Liver (tissue), 8 donors: ENCODE measurements at regions not wholly inside any gene's neighbourhood (a gene's known extent, or its start where the extent isn't known, plus 50 kb on each side); places are given as distances from the start of the nearest gene placed in this dataset.

Source experiments
- DNase-seq: peaks from one replicate; pipeline ENCODE4 v3.0.0-alpha.2; 2017; ENCODE audit warnings: low spot score
- H3K27ac ChIP-seq, 2 donors: one replicate each; pipeline ENCODE4 v1.7.0; 2013; ENCODE audit warnings: inconsistent platforms in 2 of 2, low read length in 2 of 2, control low read depth in 1 of 2, low read depth in 1 of 2, mild to moderate bottlenecking in 1 of 2
- H3K27me3 ChIP-seq, 4 donors: one replicate each; pipeline versions ENCODE4 v1.6.1 to v1.7.0; 2013; ENCODE audit warnings: low read length in 3 of 4, inconsistent platforms in 1 of 4, mild to moderate bottlenecking in 1 of 4, moderate library complexity in 1 of 4; ENCODE audit not compliant: control insufficient read depth in 4 of 4, insufficient read depth in 4 of 4
- H3K36me3 ChIP-seq, 4 donors: one replicate each; pipeline versions ENCODE4 v1.6.1 to v1.7.0; 2013; ENCODE audit warnings: low read length in 3 of 4, mild to moderate bottlenecking in 3 of 4, low read depth in 1 of 4, moderate library complexity in 1 of 4; ENCODE audit not compliant: control insufficient read depth in 4 of 4, insufficient read depth in 3 of 4
- H3K4me1 ChIP-seq, 4 donors: one replicate each; pipeline versions ENCODE4 v1.6.1 to v1.7.0; 2013; ENCODE audit warnings: low read length in 3 of 4, mild to moderate bottlenecking in 3 of 4, moderate library complexity in 1 of 4; ENCODE audit not compliant: control insufficient read depth in 4 of 4, insufficient read depth in 4 of 4
- H3K4me3 ChIP-seq, 3 donors: one replicate each; pipeline versions ENCODE4 v1.6.1 to v1.7.0; 2013; ENCODE audit warnings: low read length in 3 of 3, control low read depth in 1 of 3, low read depth in 1 of 3, mild to moderate bottlenecking in 1 of 3
- H3K9ac ChIP-seq, 2 donors: one replicate each; pipeline ENCODE4 v1.7.0; 2013; ENCODE audit warnings: low read length in 2 of 2, mild to moderate bottlenecking in 2 of 2, moderate library complexity in 2 of 2, control low read depth in 1 of 2, low read depth in 1 of 2
- H3K9me3 ChIP-seq, 4 donors: one replicate each; pipeline versions ENCODE4 v1.6.1 to v1.7.0; 2013; ENCODE audit warnings: low read length in 3 of 4; ENCODE audit not compliant: control insufficient read depth in 4 of 4
- ATF3 ChIP-seq: IDR thresholded peaks from 2 replicates; pipeline ENCODE4 v1.6.1; 2016; ENCODE audit warnings: antibody characterized with exemption
- CTCF ChIP-seq: fragments of 150-350 bp; IDR thresholded peaks from 2 replicates; pipeline ENCODE4 v1.5.1; 2017; ENCODE audit warnings: improper control_type of control experiment, low read depth, low read length; ENCODE audit not compliant: missing input control
- EGR1 ChIP-seq, 2 donors: IDR thresholded peaks; 2 replicates each; pipeline ENCODE4 v1.6.1; 2016 to 2018; ENCODE audit warnings: antibody characterized with exemption in 2 of 2, low read depth in 2 of 2
- FOXA1 ChIP-seq: IDR thresholded peaks from 2 replicates; pipeline ENCODE4 v1.6.1; 2016; ENCODE audit warnings: antibody characterized with exemption
- FOXA2 ChIP-seq: IDR thresholded peaks from 2 replicates; pipeline ENCODE4 v1.6.1; 2016; ENCODE audit warnings: antibody characterized with exemption
- GABPA ChIP-seq, 2 donors: IDR thresholded peaks in 1 of 2; conservative IDR thresholded peaks in 1 of 2; 2 replicates each; pipeline ENCODE4 v1.6.1; 2016; ENCODE audit warnings: antibody characterized with exemption in 2 of 2, mild to moderate bottlenecking in 1 of 2, moderate library complexity in 1 of 2
- HNF4A ChIP-seq, 2 donors: conservative IDR thresholded peaks; 2 replicates each; pipeline ENCODE4 v1.6.1; 2016; ENCODE audit warnings: antibody characterized with exemption in 2 of 2, mild to moderate bottlenecking in 2 of 2
- HNF4G ChIP-seq: IDR thresholded peaks from 2 replicates; pipeline ENCODE4 v1.6.1; 2016; ENCODE audit warnings: antibody characterized with exemption
- JUND ChIP-seq, 2 donors: IDR thresholded peaks; 2 replicates each; pipeline ENCODE4 v1.6.1; 2016; ENCODE audit warnings: antibody characterized with exemption in 2 of 2
- MAX ChIP-seq: IDR thresholded peaks from 2 replicates; pipeline ENCODE4 v1.6.1; 2016; ENCODE audit warnings: antibody characterized with exemption
- NR2F2 ChIP-seq: IDR thresholded peaks from 2 replicates; pipeline ENCODE4 v1.6.1; 2016; ENCODE audit warnings: antibody characterized with exemption
- RAD21 ChIP-seq, 2 donors: IDR thresholded peaks; 2 replicates each; pipeline ENCODE4 v1.6.1; 2016; ENCODE audit warnings: antibody characterized with exemption in 2 of 2, mild to moderate bottlenecking in 2 of 2
- REST ChIP-seq: IDR thresholded peaks from 2 replicates; pipeline ENCODE4 v1.6.1; 2016; ENCODE audit warnings: antibody characterized with exemption, mild to moderate bottlenecking
- RXRA ChIP-seq, 2 donors: IDR thresholded peaks; 2 replicates each; pipeline ENCODE4 v1.6.1; 2017 to 2018; ENCODE audit warnings: antibody characterized with exemption in 2 of 2, mild to moderate bottlenecking in 1 of 2
- SP1 ChIP-seq: IDR thresholded peaks from 2 replicates; pipeline ENCODE4 v1.6.1; 2018; ENCODE audit warnings: antibody characterized with exemption, mild to moderate bottlenecking
- TAF1 ChIP-seq: conservative IDR thresholded peaks from 2 replicates; pipeline ENCODE4 v1.6.1; 2016; ENCODE audit warnings: antibody characterized with exemption, mild to moderate bottlenecking
- YY1 ChIP-seq: IDR thresholded peaks from 2 replicates; pipeline ENCODE4 v1.6.1; 2016; ENCODE audit warnings: antibody characterized with exemption, mild to moderate bottlenecking
- ZBTB33 ChIP-seq: IDR thresholded peaks from 2 replicates; pipeline ENCODE4 v1.6.1; 2016; ENCODE audit warnings: antibody characterized with exemption
- WGBS: extraction: QIAGEN DNeasy Blood & Tissue Kit; methylation state at CpG from one replicate; pipeline ENCODE4 v1.1.7; 2013; 5-methylcytosine and 5-hydroxymethylcytosine counted together
- donor health status: healthy.
- donor health status: healthy.
- donor health status: healthy.
- donor health status: healthy.
- donor health status: healthy.

GRCh38 chr11:69890476-69890875 lies 71.3 kb upstream of the FGF3 start:
- TF ChIP-seq SP1, result no peak
- TF ChIP-seq JUND (IDR thresholded peaks at IDR 0.05), result no peak
- TF ChIP-seq HNF4G, result no peak
- TF ChIP-seq CTCF, result no peak
- no peak for TF ChIP-seq ATF3
- no peak for TF ChIP-seq HNF4A (conservative IDR thresholded peaks at IDR 0.05)
- TF ChIP-seq FOXA1, result no peak
- no peak for TF ChIP-seq MAX
- TF ChIP-seq YY1, result no peak
- no peak for TF ChIP-seq GABPA (IDR thresholded peaks at IDR 0.05 in 1 of 2, conservative IDR thresholded peaks at IDR 0.05 in 1 of 2)
- no peak for TF ChIP-seq RAD21 (IDR thresholded peaks at IDR 0.05)
- no peak for TF ChIP-seq REST
- TF ChIP-seq ZBTB33, result no peak
- no peak for TF ChIP-seq NR2F2
- no peak for TF ChIP-seq FOXA2
- no peak for TF ChIP-seq RXRA (IDR thresholded peaks at IDR 0.05)
- TF ChIP-seq EGR1 (IDR thresholded peaks at IDR 0.05; ENCODE audit: low read depth in 2 of 2), result no peak
- no peak for TF ChIP-seq TAF1
- Histone ChIP-seq H3K9ac (no peak overlapping the region), H3K36me3 (no peaks in the 10 kb centered on the region), H3K27me3 (no peaks in the 10 kb centered on the region), H3K9me3 (no peaks in the 10 kb centered on the region), H3K4me3 (no peak overlapping the region), H3K4me1 (peaks cover 20 to 36% (median 26%) of the 10 kb centered on the region in 4 donors), H3K27ac (no peak overlapping the region)
- WGBS, result 95% methylated on average over 6 of the region's 6 CpGs
- no peak for DNase-seq
